Putamen (tissue), 1 donor: ENCODE measurements at regions not wholly inside any gene's neighbourhood (a gene's known extent, or its start where the extent isn't known, plus 50 kb on each side); places are given as distances from the start of the nearest gene placed in this dataset.

Source experiments
- DNase-seq: peaks from one replicate; pipeline ENCODE4 v3.0.0-alpha.2; 2016; ENCODE audit warnings: low spot score

DNA sequence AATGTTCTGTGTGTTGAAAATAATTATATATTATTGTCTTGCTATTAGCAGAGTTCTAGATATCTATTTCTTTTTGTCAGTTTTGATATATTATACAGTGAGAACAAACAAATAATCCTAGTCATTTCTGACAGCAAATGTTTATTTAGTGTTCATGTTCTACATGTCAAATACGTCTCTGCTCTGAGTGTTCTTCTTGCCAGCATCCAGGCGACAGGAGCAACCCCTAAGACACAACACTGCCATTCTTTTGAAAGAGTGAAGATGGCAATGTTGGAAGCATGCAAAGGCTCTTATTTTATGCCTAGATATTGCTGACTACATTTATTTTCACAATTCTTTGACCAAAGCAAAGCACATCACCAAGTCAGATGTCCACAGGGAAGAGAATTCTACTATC is 1556.6 kb upstream of the TMEFF2 start:
- DNase-seq, result no peak

GRCh38 chr2:193749485-193749884 is 1554.8 kb upstream of the TMEFF2 start:
- no peak for DNase-seq

DNA sequence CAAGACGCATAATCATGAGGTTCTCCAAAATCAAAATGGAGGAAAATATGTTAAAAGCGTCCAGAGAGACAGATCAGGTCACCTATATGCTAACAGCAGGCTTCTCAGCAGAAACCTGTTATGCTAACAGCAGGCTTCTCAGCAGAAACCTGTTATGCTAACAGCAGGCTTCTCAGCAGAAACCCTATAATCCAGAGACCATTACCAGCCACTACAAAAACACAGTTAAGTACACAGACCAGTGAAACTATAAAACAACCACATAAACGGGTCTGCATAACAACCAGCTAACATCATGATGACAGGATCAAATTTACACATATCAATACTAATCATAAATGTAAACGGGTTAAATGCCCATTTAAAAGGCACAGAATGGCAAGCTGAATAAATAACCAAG is 1548.4 kb upstream of the TMEFF2 start:
- no peak for DNase-seq

DNA sequence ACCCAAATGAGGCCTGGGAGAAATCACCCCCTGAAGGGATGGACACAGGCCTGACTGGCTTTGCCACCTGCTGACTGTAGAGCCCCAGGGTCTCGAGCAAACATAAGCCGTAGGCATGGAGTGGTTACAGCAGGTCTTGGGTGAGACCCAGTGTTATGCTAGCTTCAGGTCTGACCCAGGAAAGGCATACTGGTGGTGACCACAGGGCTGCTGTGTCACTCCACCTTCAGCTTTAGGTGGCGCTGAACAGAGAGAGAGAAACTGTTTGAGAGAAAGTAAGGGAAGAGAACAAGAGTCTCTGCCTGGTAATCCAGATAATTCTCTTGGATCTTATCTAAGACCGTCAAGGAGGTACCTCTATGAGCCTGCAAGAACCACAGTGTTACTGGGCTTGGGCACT is 1544.2 kb upstream of the TMEFF2 start:
- DNase-seq, result no peak

- no peak for DNase-seq
Observed at GRCh38 chr2:193712912-193713311, 1518.2 kb upstream of the TMEFF2 start.

DNA sequence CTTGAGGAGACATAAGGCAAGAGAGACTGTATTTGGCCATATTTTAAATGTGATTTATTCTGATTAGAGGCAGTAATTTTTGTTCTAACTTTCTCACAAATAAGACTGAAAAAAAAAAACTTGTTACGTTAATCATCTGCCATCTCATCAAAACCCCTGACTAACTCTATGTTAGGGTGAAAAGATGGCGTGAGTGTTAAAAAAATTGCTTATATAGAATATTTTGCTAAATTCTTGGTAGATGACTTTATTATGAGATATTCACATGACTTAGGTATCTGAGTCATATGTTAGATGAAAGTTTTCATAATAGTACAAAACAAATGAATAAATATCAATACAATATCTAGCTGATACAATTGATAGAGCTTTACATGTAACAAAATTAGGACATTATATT is 1508.7 kb upstream of the TMEFF2 start:
- no peak for DNase-seq

- no peak for DNase-seq
Observed at GRCh38 chr2:193701484-193701883, 1506.8 kb upstream of the TMEFF2 start.

DNA sequence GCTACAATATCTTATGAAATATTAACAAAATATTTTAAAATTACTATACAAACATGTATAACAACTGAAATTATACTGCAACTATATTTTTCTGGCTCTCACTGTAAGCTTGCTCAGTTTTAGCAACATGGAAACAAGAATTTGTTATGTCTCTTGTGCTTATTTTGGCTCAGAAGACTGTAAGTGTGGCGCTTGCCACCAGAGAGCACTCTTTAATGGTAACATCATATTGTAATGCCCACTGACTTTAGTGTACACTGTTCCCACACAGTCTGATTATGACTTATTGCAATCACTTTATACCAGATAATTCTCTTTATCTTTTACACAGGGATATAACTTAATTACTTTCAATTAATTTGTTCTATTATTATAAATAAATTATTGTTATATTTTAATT is 1500.6 kb upstream of the TMEFF2 start:
- no peak for DNase-seq

DNA sequence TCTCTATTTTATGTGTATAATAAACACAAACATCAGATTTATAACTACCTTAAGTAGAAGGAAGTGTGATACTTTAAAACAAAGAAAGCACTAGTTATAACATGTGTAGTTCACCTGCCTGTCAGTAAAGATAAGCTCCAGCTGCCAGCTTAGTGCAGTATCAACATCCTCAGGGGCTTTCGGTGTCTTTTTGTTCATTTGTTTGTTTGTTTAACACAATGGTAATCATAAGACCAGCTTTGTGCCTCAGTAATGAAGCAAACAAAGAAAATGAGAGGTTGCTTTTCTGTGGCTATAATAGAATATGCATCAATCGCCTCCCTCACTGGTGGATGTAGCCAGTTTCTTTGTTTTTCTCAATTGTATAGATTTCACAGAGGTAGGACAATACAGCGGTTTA is 1499.0 kb upstream of the TMEFF2 start:
- DNase-seq, result no peak

- DNase-seq, result no peak
Observed at GRCh38 chr2:193690572-193690971, 1495.8 kb upstream of the TMEFF2 start.

DNA sequence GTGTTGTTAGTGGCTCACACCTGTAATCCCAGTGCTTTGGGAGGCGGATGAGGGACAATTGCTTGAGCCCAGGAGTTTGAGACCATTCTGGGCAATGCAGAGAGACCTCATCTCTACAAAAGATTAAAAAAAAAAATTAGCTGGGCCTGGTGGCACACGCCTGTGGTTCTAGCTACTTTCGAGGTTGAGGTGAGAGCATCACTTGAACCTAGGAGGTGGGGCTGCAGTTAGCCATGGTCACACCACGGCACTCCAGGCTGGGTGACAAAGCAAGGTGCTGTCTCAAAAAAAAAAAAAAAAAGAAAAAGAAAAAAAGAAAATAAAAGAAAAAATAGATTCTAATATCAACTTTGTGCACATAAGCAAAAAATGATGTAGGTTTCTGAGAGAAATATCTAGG is 1492.5 kb upstream of the TMEFF2 start:
- no peak for DNase-seq

DNA sequence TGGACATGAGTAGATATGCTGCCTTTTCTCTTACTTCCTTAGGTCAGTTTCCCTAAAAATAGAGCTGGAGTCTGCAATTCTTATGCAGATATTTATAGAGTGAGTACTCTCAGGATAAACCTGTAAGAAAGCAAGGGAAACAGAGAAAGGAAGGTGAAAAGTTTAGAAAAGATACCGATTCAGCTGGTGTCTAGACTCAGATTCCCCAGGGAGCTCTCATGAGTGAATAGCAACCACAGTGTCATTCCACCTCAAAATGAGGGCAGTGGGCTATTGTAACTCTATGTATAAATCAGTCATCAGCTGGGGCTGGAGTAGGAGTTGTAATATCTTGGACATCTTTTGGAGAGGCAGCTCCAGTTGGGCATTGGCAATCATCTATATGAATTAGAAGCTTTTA is 1485.1 kb upstream of the TMEFF2 start:
- DNase-seq, result no peak

DNA sequence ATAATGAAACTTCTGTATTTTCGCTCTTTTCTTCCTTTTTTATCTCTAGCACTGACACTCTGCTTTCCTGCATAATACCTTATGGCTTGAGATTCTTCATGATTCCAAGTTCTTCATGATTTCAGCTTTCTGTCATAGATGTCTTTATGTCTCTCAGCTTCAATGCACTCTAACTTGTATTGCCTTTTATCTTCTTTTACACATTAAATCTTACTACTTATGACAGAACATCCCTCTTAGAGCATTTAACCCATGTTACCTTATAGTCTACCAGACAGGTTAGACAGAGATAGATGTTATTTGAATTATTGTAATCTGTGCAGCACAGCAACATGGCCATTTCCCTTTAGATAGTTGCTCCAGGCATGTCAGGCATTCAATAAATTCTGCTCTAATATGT is 1475.7 kb upstream of the TMEFF2 start:
- DNase-seq, result no peak

DNA sequence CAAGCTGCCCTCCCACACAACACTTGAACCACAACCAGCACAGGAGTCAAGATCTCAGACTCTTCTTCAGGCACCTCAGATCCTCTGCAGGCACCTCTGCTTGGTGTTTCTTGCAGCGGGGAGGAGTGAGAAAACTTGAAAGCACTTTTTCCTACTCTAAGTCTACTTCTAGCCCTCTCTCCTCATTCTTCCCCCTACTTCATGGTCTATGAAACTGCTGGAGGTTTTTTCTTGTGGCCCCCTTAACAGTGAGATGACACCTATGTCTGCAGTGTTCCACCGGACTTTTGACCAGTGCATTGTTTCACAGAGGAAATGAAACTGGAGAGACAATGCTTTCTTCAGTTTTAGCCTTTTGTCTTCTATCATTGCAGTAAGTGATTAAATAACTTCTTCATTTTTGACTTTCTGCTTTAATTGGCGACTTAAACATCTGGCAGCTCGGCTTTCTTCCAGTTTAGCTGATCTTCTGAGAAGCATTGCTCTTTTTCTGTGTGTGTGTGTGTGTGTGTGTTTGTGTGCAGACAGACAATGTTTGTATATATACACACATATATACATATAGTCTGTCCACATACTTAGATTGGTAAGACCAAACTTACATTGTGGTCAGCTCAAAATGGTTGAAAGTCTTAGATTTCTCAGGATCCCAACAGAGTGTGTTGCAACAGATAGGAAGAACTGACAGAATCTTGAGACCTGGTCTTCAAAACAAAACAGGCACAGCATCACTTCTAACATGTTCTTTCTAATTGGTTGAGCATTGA is 1474.0 kb upstream of the TMEFF2 start:
- no peak for DNase-seq

GRCh38 chr2:193627927-193628272 is 1433.2 kb upstream of the TMEFF2 start:
- DNase-seq, result no peak

DNA sequence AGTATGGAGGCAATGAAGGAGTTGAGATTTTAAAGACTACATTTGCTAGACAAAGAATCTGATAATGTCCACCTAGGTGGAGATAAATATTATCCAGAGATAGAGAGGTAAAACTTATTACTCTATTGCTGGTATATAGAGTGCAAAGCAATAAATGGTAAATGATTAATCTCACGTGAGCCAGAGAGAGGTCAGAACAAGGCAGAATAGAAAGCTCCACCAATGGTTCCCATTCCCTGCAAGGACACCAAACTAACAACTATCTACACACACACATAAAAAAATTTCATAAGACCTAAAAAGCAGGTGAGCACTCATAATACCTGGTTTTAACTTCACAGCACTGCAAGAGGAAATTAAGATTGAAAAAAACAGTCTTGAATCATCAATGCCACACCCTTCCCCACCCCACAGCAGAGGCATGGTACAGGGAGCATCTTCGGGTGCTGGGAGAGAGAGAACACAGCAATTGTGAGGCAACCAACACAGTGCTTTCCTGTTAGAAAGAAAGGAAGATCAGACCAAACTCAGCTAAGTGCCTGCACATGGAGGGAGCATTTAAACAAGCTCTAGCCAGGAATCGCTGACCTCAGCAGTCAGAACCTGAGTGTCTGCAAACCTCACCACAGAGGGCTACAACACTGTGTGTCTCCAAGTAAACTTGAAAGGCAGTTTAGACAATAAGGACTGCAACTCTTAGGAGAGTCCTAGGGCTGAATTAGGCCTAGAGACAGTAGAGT is 1432.6 kb upstream of the TMEFF2 start:
- DNase-seq, result no peak

GRCh38 chr2:193608451-193608850 is 1413.7 kb upstream of the TMEFF2 start:
- no peak for DNase-seq

DNA sequence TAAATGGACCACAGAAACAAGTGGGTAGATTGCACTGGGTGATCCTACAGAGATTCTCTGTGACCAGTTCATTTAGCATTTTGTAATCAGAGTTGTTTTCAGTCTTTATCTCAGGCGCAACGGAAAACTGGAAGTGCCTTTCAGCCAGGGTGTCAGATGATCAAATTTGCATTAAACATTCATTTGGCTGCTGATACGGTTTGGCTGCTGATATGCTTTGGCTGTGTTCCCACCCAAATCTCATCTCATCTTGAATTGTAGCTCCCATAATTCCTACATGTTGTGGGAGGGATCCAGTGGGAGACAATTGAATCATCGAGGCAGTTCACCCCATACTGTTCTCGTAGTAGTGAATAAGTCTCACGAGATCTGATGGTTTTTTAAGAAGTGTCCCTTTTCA is 1396.1 kb upstream of the TMEFF2 start:
- no peak for DNase-seq

DNA sequence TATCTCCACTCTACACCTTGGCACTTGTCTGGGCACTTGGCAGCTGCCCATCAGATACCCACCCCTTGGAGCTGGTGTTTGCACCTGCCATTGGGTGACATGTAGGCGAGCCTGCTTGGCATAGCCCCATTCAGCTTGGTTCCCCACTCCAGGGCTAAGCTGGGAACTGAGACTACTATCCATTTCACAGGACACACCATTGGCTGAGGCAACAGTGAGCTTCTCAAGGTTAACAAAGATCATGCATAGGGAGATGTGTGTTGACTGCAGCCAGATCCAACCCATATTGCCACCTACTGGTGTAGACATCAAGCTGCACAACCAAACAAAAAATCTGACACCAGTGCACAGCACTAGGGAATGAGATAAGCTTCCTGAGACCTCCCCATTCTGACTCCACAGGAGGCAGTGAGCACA is 1389.8 kb upstream of the TMEFF2 start:
- no peak for DNase-seq

GRCh38 chr2:193583638-193584400 is 1389.1 kb upstream of the TMEFF2 start:
- no peak for DNase-seq

GRCh38 chr2:193581807-193582206 is 1387.1 kb upstream of the TMEFF2 start:
- no peak for DNase-seq

DNA sequence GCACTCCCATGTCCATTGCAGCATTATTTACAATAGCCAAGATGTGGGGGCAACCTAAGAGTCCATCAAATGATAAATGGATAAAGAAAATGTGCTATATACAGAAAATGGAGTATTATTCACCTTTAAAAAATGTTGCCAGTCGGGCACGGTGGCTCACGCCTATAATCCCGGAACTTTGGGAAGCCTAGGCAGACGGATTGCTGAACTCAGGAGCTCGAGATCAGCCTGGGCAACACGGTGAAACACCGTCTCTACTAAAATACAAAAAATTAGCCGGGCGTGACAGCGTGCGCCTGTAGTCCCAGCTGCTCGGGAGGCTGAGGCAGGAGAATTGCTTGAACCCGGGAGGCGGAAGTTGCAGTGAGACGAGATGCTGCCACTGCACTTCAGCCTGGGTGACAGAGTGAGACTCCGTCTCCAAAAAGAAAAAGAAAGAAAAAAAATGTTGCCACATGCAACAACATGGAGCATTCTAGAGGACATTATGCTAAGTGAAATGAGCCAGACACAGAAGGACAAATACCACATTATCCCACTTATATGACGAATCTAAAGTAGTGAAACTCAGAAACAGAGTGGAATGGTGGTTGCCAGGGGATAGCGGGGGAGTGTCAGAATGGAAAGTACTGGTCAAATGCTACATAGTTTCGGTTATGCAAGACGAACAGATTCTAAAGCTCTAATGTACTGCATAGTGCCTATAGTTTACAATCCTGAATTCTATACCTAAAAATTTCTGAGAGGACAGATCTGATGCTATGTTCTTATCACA is 1385.6 kb upstream of the TMEFF2 start:
- DNase-seq, result no peak
